ENCODE measurements at regions not wholly inside any gene's neighbourhood (a gene's known extent, or its start where the extent isn't known, plus 50 kb on each side); places are given as distances from the start of the nearest gene placed in this dataset.

DNA sequence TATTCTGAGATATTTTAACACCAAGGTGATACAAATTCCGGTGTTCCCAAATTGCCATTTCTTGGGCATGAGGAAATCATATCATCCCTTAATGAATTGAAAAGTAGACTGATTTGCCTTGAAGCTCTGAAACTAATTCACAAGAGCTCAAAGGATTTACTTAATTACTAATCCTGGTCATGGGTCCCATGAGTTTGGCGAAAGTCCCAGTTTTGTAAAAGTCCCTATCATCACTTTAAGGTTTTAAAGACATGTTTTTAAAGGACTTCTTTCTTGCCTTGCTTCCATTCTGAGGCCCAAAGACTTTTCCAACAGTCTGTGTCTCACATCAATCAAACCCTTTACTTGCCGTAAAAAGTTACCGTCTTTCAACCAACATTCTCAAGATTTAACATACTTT, 377.9 kb downstream of the DNAJB9 start:
- no peaks in the 10 kb centered on the region for H3K36me3 ChIP-seq (ENCODE audit: control insufficient read depth, insufficient read depth, low read length)

DNA sequence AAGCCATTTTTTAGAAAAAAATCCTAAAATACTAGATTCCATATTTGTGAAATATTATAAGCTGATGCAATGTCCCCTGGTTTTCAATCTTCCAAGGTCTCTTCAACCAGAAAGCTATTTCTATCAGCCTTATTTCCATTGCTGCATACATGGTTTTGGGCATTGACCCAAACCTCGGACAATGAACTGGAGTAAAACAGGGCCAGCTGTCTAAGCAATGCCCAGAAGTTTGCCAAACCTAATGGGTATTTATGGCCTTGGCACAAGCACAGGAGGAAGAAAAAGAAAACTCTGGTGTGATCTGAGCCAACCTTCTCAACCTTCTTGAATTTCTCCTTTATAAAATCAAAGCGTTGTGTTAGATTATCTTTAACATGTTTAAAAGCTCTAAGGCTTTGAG, 402.3 kb downstream of the DNAJB9 start:
- H3K36me3 ChIP-seq (ENCODE audit: control insufficient read depth, insufficient read depth, low read length), result no peaks in the 10 kb centered on the region
- DNase-seq (ENCODE audit: extremely low read depth, insufficient read length), result no peak
- no peak overlapping the region for H3K4me3 ChIP-seq (replicated peaks; ENCODE audit: low read depth, low read length)
- TF ChIP-seq, protein P1, sequence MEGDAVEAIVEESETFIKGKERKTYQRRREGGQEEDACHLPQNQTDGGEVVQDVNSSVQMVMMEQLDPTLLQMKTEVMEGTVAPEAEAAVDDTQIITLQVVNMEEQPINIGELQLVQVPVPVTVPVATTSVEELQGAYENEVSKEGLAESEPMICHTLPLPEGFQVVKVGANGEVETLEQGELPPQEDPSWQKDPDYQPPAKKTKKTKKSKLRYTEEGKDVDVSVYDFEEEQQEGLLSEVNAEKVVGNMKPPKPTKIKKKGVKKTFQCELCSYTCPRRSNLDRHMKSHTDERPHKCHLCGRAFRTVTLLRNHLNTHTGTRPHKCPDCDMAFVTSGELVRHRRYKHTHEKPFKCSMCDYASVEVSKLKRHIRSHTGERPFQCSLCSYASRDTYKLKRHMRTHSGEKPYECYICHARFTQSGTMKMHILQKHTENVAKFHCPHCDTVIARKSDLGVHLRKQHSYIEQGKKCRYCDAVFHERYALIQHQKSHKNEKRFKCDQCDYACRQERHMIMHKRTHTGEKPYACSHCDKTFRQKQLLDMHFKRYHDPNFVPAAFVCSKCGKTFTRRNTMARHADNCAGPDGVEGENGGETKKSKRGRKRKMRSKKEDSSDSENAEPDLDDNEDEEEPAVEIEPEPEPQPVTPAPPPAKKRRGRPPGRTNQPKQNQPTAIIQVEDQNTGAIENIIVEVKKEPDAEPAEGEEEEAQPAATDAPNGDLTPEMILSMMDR (IDR thresholded peaks at IDR 0.05; ENCODE audit: insufficient read depth, low read length, poor library complexity, severe bottlenecking), result no peak
- no peaks in the 10 kb centered on the region for H3K27me3 ChIP-seq (replicated peaks; ENCODE audit: control insufficient read depth, insufficient read depth, low read length)

More for the DNA sequence above, 377.9 kb downstream of the DNAJB9 start:
- DNase-seq (ENCODE audit: extremely low read depth, insufficient read length), result no peak
- no peak overlapping the region for H3K4me3 ChIP-seq (replicated peaks; ENCODE audit: low read depth, low read length)
- no peaks in the 10 kb centered on the region for H3K27me3 ChIP-seq (replicated peaks; ENCODE audit: control insufficient read depth, insufficient read depth, low read length)
- TF ChIP-seq, protein P1 (IDR thresholded peaks at IDR 0.05; ENCODE audit: insufficient read depth, low read length, poor library complexity, severe bottlenecking), result no peak

DNA sequence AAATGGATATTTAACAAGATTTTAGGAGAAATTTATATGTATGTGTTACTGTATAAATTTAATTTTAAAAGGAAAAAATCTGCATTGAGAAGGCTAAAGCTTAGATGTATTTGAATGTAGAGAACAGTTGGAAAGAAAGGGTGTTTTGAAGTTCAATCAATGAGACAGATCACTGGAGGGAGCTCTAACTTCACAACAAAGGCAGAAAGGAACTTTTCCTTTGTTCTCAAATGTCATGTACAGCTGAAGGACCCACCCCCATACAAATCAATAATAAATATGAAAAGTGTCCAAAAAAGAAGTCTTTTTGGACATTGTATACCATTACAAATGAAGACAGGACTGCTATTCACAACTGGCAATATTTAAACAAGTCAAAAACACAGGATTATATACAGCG, 403.4 kb downstream of the DNAJB9 start:
- TF ChIP-seq, protein P1 (IDR thresholded peaks at IDR 0.05; ENCODE audit: insufficient read depth, low read length, poor library complexity, severe bottlenecking), result no peak
- DNase-seq (ENCODE audit: extremely low read depth, insufficient read length), result no peak
- H3K4me3 ChIP-seq (replicated peaks; ENCODE audit: low read depth, low read length), result no peak overlapping the region
- no peaks in the 10 kb centered on the region for H3K36me3 ChIP-seq (ENCODE audit: control insufficient read depth, insufficient read depth, low read length)
- no peaks in the 10 kb centered on the region for H3K27me3 ChIP-seq (replicated peaks; ENCODE audit: control insufficient read depth, insufficient read depth, low read length)

DNA sequence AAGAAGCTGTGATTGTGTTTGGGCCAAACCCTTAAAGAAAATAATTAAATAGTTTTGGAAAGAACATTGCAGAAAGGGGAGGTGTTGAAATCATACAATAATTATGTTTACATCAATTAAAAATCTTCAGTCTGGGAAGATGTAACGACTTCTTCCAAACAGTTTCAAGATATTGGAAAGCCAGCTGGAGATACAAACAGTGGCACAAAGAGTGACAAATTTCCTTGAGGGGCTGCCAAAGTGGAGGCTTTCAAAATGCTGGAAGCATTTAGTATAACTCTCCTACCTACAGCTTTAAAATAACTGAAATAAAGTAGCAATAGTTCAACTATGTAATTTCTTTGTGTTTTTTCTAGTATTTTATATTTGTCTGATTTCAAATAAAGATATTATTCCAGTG, 405.0 kb downstream of the DNAJB9 start:
- DNase-seq (ENCODE audit: extremely low read depth, insufficient read length), result no peak
- H3K4me3 ChIP-seq (replicated peaks; ENCODE audit: low read depth, low read length), result no peak overlapping the region
- no peaks in the 10 kb centered on the region for H3K36me3 ChIP-seq (ENCODE audit: control insufficient read depth, insufficient read depth, low read length)
- TF ChIP-seq, protein P1 (IDR thresholded peaks at IDR 0.05; ENCODE audit: insufficient read depth, low read length, poor library complexity, severe bottlenecking), result no peak
- H3K27me3 ChIP-seq (replicated peaks; ENCODE audit: control insufficient read depth, insufficient read depth, low read length), result no peaks in the 10 kb centered on the region

DNA sequence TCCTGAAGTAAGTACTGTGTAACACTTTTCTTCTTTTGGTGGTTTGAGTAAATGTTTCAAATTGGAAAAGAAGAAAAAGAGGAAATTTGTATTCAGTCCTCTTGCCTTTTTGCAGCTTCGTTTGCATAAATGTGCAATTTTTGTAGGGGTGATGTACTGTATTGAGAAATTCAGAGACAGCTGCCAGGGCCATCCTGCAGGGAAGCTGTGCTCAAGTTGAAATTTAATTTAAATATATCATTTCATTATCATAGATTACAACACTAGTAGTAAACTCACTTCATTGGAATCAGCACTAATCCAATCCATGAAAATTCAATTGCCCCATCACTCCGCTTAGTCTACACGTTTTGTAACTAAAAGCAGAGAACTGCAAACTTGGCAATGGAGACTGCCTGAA, 415.4 kb downstream of the DNAJB9 start:
- Histone ChIP-seq H3K36me3 (ENCODE audit: control insufficient read depth, insufficient read depth, low read length) (no peaks in the 10 kb centered on the region), H3K4me3 (replicated peaks; ENCODE audit: low read depth, low read length) (no peak overlapping the region), H3K27me3 (replicated peaks; ENCODE audit: control insufficient read depth, insufficient read depth, low read length) (no peaks in the 10 kb centered on the region)
- DNase-seq (ENCODE audit: extremely low read depth, insufficient read length), result no peak
- TF ChIP-seq, protein P1 (IDR thresholded peaks at IDR 0.05; ENCODE audit: insufficient read depth, low read length, poor library complexity, severe bottlenecking), result no peak

DNA sequence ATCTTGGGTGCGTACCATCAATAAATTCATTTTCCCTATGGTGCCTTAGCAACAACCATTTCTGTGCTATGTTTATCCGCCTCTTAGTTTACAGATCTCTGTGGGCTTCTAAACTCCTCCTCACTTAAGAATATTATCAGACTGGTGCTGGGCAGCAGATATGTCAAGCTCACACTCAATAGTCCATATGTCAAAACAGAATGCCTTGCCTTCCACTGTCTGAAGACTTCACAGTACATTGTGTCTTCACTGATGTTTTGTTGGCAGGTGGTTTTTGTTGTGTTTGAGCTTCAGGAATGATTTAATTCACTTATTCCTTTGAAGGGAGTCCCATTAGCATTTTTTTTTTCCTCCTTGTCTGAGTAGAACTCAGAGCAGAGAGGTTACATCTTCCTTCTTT, 419.6 kb downstream of the DNAJB9 start:
- DNase-seq (ENCODE audit: extremely low read depth, insufficient read length), result no peak
- TF ChIP-seq, protein P1 (IDR thresholded peaks at IDR 0.05; ENCODE audit: insufficient read depth, low read length, poor library complexity, severe bottlenecking), result no peak
- Histone ChIP-seq H3K27me3 (replicated peaks; ENCODE audit: control insufficient read depth, insufficient read depth, low read length) (no peaks in the 10 kb centered on the region), H3K4me3 (replicated peaks; ENCODE audit: low read depth, low read length) (no peak overlapping the region), H3K36me3 (ENCODE audit: control insufficient read depth, insufficient read depth, low read length) (no peaks in the 10 kb centered on the region)
